Esophagus muscularis mucosa (tissue), 4 donors: ENCODE measurements at regions not wholly inside any gene's neighbourhood (a gene's known extent, or its start where the extent isn't known, plus 50 kb on each side); places are given as distances from the start of the nearest gene placed in this dataset.

ENCODE experiments used
- EP300 ChIP-seq: sonication (generic); formaldehyde crosslinking; IDR thresholded peaks from one replicate; pipeline ENCODE4 v1.6.1; 2017; ENCODE audit warnings: antibody characterized with exemption
- POLR2A ChIP-seq: fragments of 450-650 bp; IDR thresholded peaks from one replicate; pipeline ENCODE4 v1.6.1; 2017; ENCODE audit warnings: antibody characterized with exemption, moderate library complexity, mild to moderate bottlenecking, low read depth
- POLR2AphosphoS5 ChIP-seq, 2 donors: sonication (generic); formaldehyde crosslinking; IDR thresholded peaks; one replicate each; pipeline ENCODE4 v1.6.1; 2017; ENCODE audit warnings: antibody characterized with exemption in 2 of 2
- TF ChIP-seq, protein P1 (sequence below), 3 experiments: fragments of 200-600 bp in 2 of 3; fragments of 450-650 bp in 1 of 3; sonication (generic) in 2 of 3; IDR thresholded peaks; one replicate each; pipeline ENCODE4 v1.5.1; 2017 to 2019; ENCODE audit warnings: antibody characterized with exemption in 3 of 3, mild to moderate bottlenecking in 2 of 3, moderate library complexity in 1 of 3

- TF ChIP-seq, protein P1, sequence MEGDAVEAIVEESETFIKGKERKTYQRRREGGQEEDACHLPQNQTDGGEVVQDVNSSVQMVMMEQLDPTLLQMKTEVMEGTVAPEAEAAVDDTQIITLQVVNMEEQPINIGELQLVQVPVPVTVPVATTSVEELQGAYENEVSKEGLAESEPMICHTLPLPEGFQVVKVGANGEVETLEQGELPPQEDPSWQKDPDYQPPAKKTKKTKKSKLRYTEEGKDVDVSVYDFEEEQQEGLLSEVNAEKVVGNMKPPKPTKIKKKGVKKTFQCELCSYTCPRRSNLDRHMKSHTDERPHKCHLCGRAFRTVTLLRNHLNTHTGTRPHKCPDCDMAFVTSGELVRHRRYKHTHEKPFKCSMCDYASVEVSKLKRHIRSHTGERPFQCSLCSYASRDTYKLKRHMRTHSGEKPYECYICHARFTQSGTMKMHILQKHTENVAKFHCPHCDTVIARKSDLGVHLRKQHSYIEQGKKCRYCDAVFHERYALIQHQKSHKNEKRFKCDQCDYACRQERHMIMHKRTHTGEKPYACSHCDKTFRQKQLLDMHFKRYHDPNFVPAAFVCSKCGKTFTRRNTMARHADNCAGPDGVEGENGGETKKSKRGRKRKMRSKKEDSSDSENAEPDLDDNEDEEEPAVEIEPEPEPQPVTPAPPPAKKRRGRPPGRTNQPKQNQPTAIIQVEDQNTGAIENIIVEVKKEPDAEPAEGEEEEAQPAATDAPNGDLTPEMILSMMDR (IDR thresholded peaks at IDR 0.05) = no peak
- TF ChIP-seq POLR2AphosphoS5 (IDR thresholded peaks at IDR 0.05) (no peak), POLR2A (no peak), EP300 (no peak)
These were observed 54.3 kb upstream of the ZSWIM6 start for GRCh38 chr5:61277781-61278180.
